CD4-positive, alpha-beta memory T cell (primary cell): ENCODE measurements at regions not wholly inside any gene's neighbourhood (a gene's known extent, or its start where the extent isn't known, plus 50 kb on each side); places are given as distances from the start of the nearest gene placed in this dataset.

Experiments
- CTCF ChIA-PET: fragments of 350-600 bp; sonication (Branson Sonifier 250); formaldehyde crosslinking; loops from one replicate; lab custom pipeline; 2021; ENCODE audit warnings: inconsistent platforms; ENCODE audit not compliant: partially characterized antibody; lab: Charles Lee
- POLR2A ChIA-PET: fragments of 350-600 bp; sonication (Branson Sonifier 250); formaldehyde crosslinking; loops from one replicate; lab custom pipeline; 2021; ENCODE audit not compliant: partially characterized antibody; lab: Charles Lee
- DNase-seq, 5 donors: peaks; one replicate each; pipeline versions ENCODE4 v3.0.0 to v3.0.0-alpha.2; 2020 to 2022; ENCODE audit warnings: mixed read lengths in 1 of 5
- H3K27ac ChIP-seq: one replicate; pipeline ENCODE4 v1.7.0; 2013; ENCODE audit warnings: low read depth, low read length
- H3K27me3 ChIP-seq: 2 replicates; pipeline ENCODE4 v1.7.0; 2013; ENCODE audit warnings: mild to moderate bottlenecking, low read length, moderate library complexity; ENCODE audit not compliant: insufficient read depth
- H3K36me3 ChIP-seq: 2 replicates; pipeline ENCODE4 v1.7.0; 2013; ENCODE audit warnings: mild to moderate bottlenecking, low read length, moderate library complexity; ENCODE audit not compliant: insufficient read depth
- H3K4me1 ChIP-seq: 2 replicates; pipeline ENCODE4 v1.7.0; 2013; ENCODE audit warnings: mild to moderate bottlenecking, low read length, moderate library complexity; ENCODE audit not compliant: insufficient read depth
- H3K4me3 ChIP-seq, 2 donors: one replicate each; pipeline ENCODE4 v1.7.0; 2013; ENCODE audit warnings: low read length in 2 of 2, mild to moderate bottlenecking in 1 of 2
- H3K9me3 ChIP-seq, 2 donors: one replicate each; pipeline ENCODE4 v1.7.0; 2013; ENCODE audit warnings: low read length in 2 of 2, control low read depth in 1 of 2; ENCODE audit not compliant: control insufficient read depth in 1 of 2
- H3K27ac Mint-ChIP-seq, 7 donors: one replicate each; pipeline ENCODE4 v1.8.0; 2020 to 2021; ENCODE audit warnings: mixed read lengths in 7 of 7, mild to moderate bottlenecking in 6 of 7, inconsistent platforms in 3 of 7, moderate library complexity in 3 of 7
- H3K27me3 Mint-ChIP-seq, 2 donors: one replicate each; pipeline ENCODE4 v1.8.0; 2020 to 2021; ENCODE audit warnings: mixed read lengths in 2 of 2
- H3K36me3 Mint-ChIP-seq, 2 donors: one replicate each; pipeline ENCODE4 v1.8.0; 2020 to 2021; ENCODE audit warnings: mixed read lengths in 2 of 2, inconsistent platforms in 1 of 2, mild to moderate bottlenecking in 1 of 2
- H3K4me1 Mint-ChIP-seq, 4 donors: one replicate each; pipeline ENCODE4 v1.8.0; 2020 to 2021; ENCODE audit warnings: mixed read lengths in 4 of 4, mild to moderate bottlenecking in 1 of 4
- H3K4me3 Mint-ChIP-seq, 8 donors: one replicate each; pipeline ENCODE4 v1.8.0; 2020 to 2021; ENCODE audit warnings: mixed read lengths in 8 of 8, mild to moderate bottlenecking in 7 of 8, moderate library complexity in 6 of 8, inconsistent platforms in 3 of 8
- H3K9me3 Mint-ChIP-seq, 8 donors: one replicate each; pipeline ENCODE4 v1.8.0; 2020 to 2021; ENCODE audit warnings: mixed read lengths in 8 of 8, mild to moderate bottlenecking in 5 of 8, inconsistent platforms in 3 of 8, moderate library complexity in 1 of 8
- intact Hi-C: fragments of 100-400 bp; cut with micrococcal nuclease; formaldehyde crosslinking; loops from one replicate; pipeline ENCODE4 v1.15.1; 2023

DNA sequence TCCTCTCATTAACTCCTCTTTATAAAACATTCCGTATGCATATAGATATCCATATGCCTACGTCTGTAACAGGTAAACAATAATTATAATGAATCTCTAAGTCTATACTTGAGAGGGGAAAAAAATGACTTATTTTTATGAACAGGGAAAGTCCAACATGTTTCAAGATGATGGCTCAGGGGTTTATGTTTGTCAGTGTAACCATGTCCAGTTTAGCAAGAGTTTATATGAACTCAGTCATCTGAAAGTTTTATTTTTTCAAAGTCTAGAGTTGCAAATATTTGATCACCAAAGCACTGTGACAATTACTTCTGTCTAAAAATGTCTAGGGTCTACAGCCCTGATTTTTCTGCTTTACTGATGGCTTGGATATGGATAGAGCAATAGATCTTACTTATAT, 559.4 kb upstream of the KCNMB2 start:
- intact Hi-C loops, result no loop called here
- Mint-ChIP-seq H3K27ac (no peak overlapping the region), H3K4me1 (no peaks in the 10 kb centered on the region), H3K9me3 (no peaks in the 10 kb centered on the region), H3K4me3 (no peak overlapping the region), H3K27me3 (peaks cover 0 to 3% of the 10 kb centered on the region in 2 donors), H3K36me3 (no peaks in the 10 kb centered on the region)
- Histone ChIP-seq H3K9me3 (no peaks in the 10 kb centered on the region), H3K4me3 (no peak overlapping the region), H3K36me3 (no peaks in the 10 kb centered on the region), H3K4me1 (no peaks in the 10 kb centered on the region), H3K27ac (no peak overlapping the region), H3K27me3 (no peaks in the 10 kb centered on the region)
- CTCF ChIA-PET, result no interaction called here
- DNase-seq, result no peak
- POLR2A ChIA-PET, result no interaction called here

DNA sequence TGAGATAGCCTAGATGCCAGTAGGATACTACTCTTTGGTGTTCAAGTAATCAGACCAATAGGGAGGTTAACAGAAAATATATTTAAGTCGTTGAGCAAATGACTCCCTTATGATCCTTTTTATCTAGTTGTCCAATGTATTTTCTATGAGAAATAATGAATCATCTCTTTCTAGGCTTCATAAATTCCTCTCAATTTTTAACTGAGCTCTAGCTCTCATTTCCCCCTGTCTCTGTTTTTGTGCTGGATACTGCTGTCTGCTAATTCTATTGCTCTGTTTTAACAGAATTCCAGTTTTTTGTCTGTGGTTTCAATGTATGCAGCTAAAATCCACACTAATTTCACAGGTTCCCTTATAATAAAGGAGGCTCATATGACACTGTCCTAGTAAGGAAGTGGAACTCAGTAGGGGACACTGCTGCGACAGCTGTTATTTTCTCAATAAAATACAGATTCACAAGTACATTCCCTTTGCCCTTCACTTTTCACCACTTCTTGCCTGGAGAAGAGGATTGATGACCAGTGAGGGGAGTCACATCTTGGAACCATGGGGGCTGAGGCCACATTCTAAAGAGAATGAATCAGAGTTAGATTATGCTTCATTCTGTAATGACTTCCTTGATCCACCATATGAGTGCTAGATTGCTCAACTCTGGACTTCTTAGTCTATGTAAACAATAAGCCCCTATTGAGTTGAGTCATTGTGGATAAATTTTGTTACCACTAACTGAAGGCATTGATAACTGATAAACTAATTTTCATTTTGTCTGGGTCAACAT, 558.7 kb upstream of the KCNMB2 start:
- DNase-seq, result no peak
- Histone ChIP-seq H3K4me1 (no peaks in the 10 kb centered on the region), H3K9me3 (no peaks in the 10 kb centered on the region), H3K4me3 (no peak overlapping the region), H3K27ac (no peak overlapping the region), H3K27me3 (no peaks in the 10 kb centered on the region), H3K36me3 (no peaks in the 10 kb centered on the region)
- intact Hi-C loops, result no loop called here
- H3K4me1 Mint-ChIP-seq, result no peaks in the 10 kb centered on the region
- H3K9me3 Mint-ChIP-seq, result no peaks in the 10 kb centered on the region
- no peak overlapping the region for H3K4me3 Mint-ChIP-seq
- peaks cover 0 to 3% of the 10 kb centered on the region in 2 donors for H3K27me3 Mint-ChIP-seq
- CTCF ChIA-PET, result no interaction called here
- H3K27ac Mint-ChIP-seq, result no peak overlapping the region
- no peaks in the 10 kb centered on the region for H3K36me3 Mint-ChIP-seq
- POLR2A ChIA-PET, result no interaction called here

GRCh38 chr3:177978946-177979345, 557.3 kb upstream of the KCNMB2 start:
- CTCF ChIA-PET, result no interaction called here
- H3K9me3 Mint-ChIP-seq, result no peaks in the 10 kb centered on the region
- no peak overlapping the region for H3K4me3 Mint-ChIP-seq
- H3K4me3 ChIP-seq, result no peak overlapping the region
- H3K4me1 Mint-ChIP-seq, result no peaks in the 10 kb centered on the region
- no peaks in the 10 kb centered on the region for H3K27me3 ChIP-seq
- DNase-seq, result no peak
- intact Hi-C loops, result no loop called here
- no peak overlapping the region for H3K27ac ChIP-seq
- H3K36me3 ChIP-seq, result no peaks in the 10 kb centered on the region
- H3K9me3 ChIP-seq, result no peaks in the 10 kb centered on the region
- no peaks in the 10 kb centered on the region for H3K4me1 ChIP-seq
- H3K27ac Mint-ChIP-seq, result no peak overlapping the region
- no peaks in the 10 kb centered on the region for H3K36me3 Mint-ChIP-seq
- peaks cover 0 to 3% of the 10 kb centered on the region in 2 donors for H3K27me3 Mint-ChIP-seq
- POLR2A ChIA-PET, result no interaction called here

DNA sequence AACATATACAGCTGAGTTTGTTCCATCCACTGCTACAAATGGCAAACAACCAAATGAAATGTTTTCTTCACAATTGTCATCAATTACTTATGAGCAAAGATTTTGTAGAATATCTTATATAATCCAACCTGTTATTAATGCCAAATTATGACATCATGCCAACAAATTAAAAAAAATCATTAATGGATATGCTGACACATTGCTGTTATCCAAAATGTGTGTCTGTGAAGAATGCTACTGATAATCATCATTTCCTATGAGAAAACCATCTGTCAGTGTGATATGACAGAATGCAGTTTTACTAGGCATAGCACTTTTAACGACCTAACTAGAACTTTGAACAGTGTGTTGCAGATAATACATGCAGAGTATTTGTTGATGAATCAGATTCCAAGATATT, 556.5 kb upstream of the KCNMB2 start:
- POLR2A ChIA-PET, result no interaction called here
- Mint-ChIP-seq H3K4me3 (no peak overlapping the region), H3K27me3 (peaks cover 0 to 3% of the 10 kb centered on the region in 2 donors)

GRCh38 chr3:177981576-177981975, 554.7 kb upstream of the KCNMB2 start:
- H3K27ac Mint-ChIP-seq, result no peak overlapping the region
- no peaks in the 10 kb centered on the region for H3K4me1 Mint-ChIP-seq
- CTCF ChIA-PET, result no interaction called here
- no peaks in the 10 kb centered on the region for H3K36me3 ChIP-seq
- no peak overlapping the region for H3K4me3 ChIP-seq
- POLR2A ChIA-PET, result no interaction called here
- H3K9me3 Mint-ChIP-seq, result no peaks in the 10 kb centered on the region
- H3K27me3 Mint-ChIP-seq, result no peaks in the 10 kb centered on the region
- intact Hi-C loops, result no loop called here
- no peaks in the 10 kb centered on the region for H3K9me3 ChIP-seq
- no peak overlapping the region for H3K4me3 Mint-ChIP-seq
- DNase-seq, result no peak
- H3K4me1 ChIP-seq, result no peaks in the 10 kb centered on the region
- H3K36me3 Mint-ChIP-seq, result no peaks in the 10 kb centered on the region
- no peak overlapping the region for H3K27ac ChIP-seq
- H3K27me3 ChIP-seq, result no peaks in the 10 kb centered on the region

More for the DNA sequence above, 556.5 kb upstream of the KCNMB2 start:
- Histone ChIP-seq H3K4me3 (no peak overlapping the region), H3K27me3 (no peaks in the 10 kb centered on the region), H3K9me3 (no peaks in the 10 kb centered on the region), H3K36me3 (no peaks in the 10 kb centered on the region), H3K4me1 (no peaks in the 10 kb centered on the region), H3K27ac (no peak overlapping the region)
- intact Hi-C loops, result no loop called here
- DNase-seq, result no peak
- CTCF ChIA-PET, result no interaction called here
- H3K9me3 Mint-ChIP-seq, result no peaks in the 10 kb centered on the region
- H3K27ac Mint-ChIP-seq, result no peak overlapping the region
- no peaks in the 10 kb centered on the region for H3K4me1 Mint-ChIP-seq
- no peaks in the 10 kb centered on the region for H3K36me3 Mint-ChIP-seq

DNA sequence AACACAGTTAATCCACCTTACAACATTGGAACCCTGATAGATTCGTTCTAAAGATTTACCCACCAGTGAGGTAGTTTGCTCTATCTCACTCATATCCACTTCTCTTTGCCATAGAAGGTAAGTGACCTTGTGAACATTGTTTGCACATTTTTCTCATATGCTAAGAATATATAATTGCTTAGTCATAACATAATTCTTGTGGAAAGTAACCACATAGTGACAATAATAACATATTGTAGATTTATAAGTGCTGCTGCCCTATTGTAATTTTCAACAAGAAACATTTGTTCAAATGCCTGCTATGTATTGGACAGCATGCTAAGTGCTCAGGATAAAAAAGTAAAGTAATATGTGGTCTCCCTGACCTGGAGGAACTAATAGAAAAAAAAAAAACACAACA, 554.2 kb upstream of the KCNMB2 start:
- Histone ChIP-seq H3K36me3 (no peaks in the 10 kb centered on the region), H3K4me1 (no peaks in the 10 kb centered on the region), H3K4me3 (no peak overlapping the region), H3K27ac (no peak overlapping the region), H3K27me3 (no peaks in the 10 kb centered on the region), H3K9me3 (no peaks in the 10 kb centered on the region)
- Mint-ChIP-seq H3K27me3 (no peaks in the 10 kb centered on the region), H3K4me3 (no peak overlapping the region), H3K4me1 (no peaks in the 10 kb centered on the region), H3K36me3 (no peaks in the 10 kb centered on the region), H3K27ac (no peak overlapping the region), H3K9me3 (no peaks in the 10 kb centered on the region)
- ChIA-PET POLR2A (no interaction called here), CTCF (no interaction called here)
- intact Hi-C loops, result no loop called here
- DNase-seq, result no peak

GRCh38 chr3:177983320-177983719, 552.9 kb upstream of the KCNMB2 start:
- POLR2A ChIA-PET, result no interaction called here
- intact Hi-C loops, result no loop called here

More at GRCh38 chr3:177983320-177983719, 552.9 kb upstream of the KCNMB2 start:
- Mint-ChIP-seq H3K9me3 (no peaks in the 10 kb centered on the region), H3K27ac (no peak overlapping the region), H3K36me3 (no peaks in the 10 kb centered on the region), H3K4me3 (no peak overlapping the region), H3K4me1 (no peaks in the 10 kb centered on the region), H3K27me3 (peaks cover 0 to 2% of the 10 kb centered on the region in 2 donors)
- CTCF ChIA-PET, result no interaction called here
- no peaks in the 10 kb centered on the region for H3K27me3 ChIP-seq
- no peak overlapping the region for H3K27ac ChIP-seq
- no peaks in the 10 kb centered on the region for H3K4me1 ChIP-seq
- no peaks in the 10 kb centered on the region for H3K9me3 ChIP-seq
- H3K36me3 ChIP-seq, result no peaks in the 10 kb centered on the region
- DNase-seq, result no peak
- H3K4me3 ChIP-seq, result no peak overlapping the region
